K562 (cell line): ENCODE measurements at regions not wholly inside any gene's neighbourhood (a gene's known extent, or its start where the extent isn't known, plus 50 kb on each side); places are given as distances from the start of the nearest gene placed in this dataset.

Experiments
- MYC ChIP-seq, 2 experiments: fragments of 250-450 bp in 1 of 2; sonication (Bioruptor Pico) in 1 of 2; IDR thresholded peaks; 2 replicates each; pipeline versions ENCODE4 v1.5.1 to v1.6.1; 2012 to 2021; ENCODE audit warnings: low read depth in 2 of 2, borderline replicate concordance in 1 of 2, improper control_type of control experiment in 1 of 2, low read length in 1 of 2, mild to moderate bottlenecking in 1 of 2, moderate library complexity in 1 of 2
- POLR2A ChIP-seq: fragments of 450-650 bp; conservative IDR thresholded peaks from 2 replicates; pipeline ENCODE4 v1.6.1; 2016

DNA sequence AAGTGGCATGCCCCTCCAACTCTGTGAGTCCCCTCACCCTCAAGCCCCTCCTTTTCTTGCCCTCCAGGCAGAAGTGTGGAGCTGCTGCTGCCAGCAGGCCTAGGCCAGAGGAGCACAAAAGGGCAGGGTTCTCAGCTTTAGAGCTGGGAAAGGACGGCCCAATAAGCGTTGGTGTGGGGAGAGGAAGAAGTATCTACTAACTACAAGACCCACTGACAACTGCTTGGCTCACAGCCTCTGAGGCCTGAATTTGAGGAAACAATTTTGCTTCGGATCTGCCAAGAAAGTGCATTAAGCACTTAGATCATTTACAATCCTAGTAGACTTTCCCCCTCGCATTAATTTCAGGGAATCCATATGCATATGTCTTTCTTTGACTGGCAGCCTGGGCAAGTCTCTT, 179.4 kb downstream of the SNX18 start:
- TF ChIP-seq POLR2A (no peak), MYC (IDR thresholded peaks at IDR 0.05; ENCODE audit: low read depth, low read length) (no peak), MYC (CRISPR knock-in tag; IDR thresholded peaks at IDR 0.05; ENCODE audit: borderline replicate concordance, low read depth) (no peak)
